ENCODE measurements at regions not wholly inside any gene's neighbourhood (a gene's known extent, or its start where the extent isn't known, plus 50 kb on each side); places are given as distances from the start of the nearest gene placed in this dataset.

DNA sequence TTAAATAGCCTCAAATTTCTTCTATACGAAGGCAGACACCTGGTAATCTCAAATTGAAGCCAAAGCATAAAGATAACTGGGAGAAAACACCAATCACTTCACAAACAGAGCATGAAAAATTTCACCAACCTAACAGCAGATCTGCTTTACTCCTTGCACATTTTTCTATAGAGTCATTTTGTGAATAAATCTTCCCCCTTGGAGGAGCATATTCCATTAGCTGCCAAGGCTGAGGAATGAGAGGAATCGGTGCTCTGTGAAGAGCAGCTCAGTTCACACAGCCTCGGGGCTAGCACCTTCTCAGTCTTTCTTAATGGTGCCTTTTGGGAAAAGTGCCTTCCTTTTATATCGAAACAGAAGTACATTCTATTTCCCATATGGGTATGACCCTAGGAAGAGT is 1313.7 kb upstream of the NRXN1 start:
- ChIA-PET POLR2A (no interaction called here), CTCF (no interaction called here)
- TF ChIP-seq ZNF776 (tag by site-specific recombination; IDR thresholded peaks at IDR 0.05; ENCODE audit: borderline replicate concordance), result no peak
- no peak for TF ChIP-seq SETDB1 (IDR thresholded peaks at IDR 0.05; ENCODE audit: insufficient read length, low read length)
- no peak for TF ChIP-seq KLF9 (tag by site-specific recombination; IDR thresholded peaks at IDR 0.05; ENCODE audit: low read depth)
- TF ChIP-seq, protein P1, sequence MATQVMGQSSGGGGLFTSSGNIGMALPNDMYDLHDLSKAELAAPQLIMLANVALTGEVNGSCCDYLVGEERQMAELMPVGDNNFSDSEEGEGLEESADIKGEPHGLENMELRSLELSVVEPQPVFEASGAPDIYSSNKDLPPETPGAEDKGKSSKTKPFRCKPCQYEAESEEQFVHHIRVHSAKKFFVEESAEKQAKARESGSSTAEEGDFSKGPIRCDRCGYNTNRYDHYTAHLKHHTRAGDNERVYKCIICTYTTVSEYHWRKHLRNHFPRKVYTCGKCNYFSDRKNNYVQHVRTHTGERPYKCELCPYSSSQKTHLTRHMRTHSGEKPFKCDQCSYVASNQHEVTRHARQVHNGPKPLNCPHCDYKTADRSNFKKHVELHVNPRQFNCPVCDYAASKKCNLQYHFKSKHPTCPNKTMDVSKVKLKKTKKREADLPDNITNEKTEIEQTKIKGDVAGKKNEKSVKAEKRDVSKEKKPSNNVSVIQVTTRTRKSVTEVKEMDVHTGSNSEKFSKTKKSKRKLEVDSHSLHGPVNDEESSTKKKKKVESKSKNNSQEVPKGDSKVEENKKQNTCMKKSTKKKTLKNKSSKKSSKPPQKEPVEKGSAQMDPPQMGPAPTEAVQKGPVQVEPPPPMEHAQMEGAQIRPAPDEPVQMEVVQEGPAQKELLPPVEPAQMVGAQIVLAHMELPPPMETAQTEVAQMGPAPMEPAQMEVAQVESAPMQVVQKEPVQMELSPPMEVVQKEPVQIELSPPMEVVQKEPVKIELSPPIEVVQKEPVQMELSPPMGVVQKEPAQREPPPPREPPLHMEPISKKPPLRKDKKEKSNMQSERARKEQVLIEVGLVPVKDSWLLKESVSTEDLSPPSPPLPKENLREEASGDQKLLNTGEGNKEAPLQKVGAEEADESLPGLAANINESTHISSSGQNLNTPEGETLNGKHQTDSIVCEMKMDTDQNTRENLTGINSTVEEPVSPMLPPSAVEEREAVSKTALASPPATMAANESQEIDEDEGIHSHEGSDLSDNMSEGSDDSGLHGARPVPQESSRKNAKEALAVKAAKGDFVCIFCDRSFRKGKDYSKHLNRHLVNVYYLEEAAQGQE (tag by site-specific recombination; IDR thresholded peaks at IDR 0.05), result no peak
- no peak for TF ChIP-seq ZNF610 (tag by site-specific recombination; IDR thresholded peaks at IDR 0.05; ENCODE audit: borderline replicate concordance)
- TF ChIP-seq ZNF626 (tag by site-specific recombination; IDR thresholded peaks at IDR 0.05), result no peak
- no peak for TF ChIP-seq ZNF664 (tag by site-specific recombination; IDR thresholded peaks at IDR 0.05)
- TF ChIP-seq KLF16 (tag by site-specific recombination; IDR thresholded peaks at IDR 0.05), result no peak
- TF ChIP-seq, protein P2, sequence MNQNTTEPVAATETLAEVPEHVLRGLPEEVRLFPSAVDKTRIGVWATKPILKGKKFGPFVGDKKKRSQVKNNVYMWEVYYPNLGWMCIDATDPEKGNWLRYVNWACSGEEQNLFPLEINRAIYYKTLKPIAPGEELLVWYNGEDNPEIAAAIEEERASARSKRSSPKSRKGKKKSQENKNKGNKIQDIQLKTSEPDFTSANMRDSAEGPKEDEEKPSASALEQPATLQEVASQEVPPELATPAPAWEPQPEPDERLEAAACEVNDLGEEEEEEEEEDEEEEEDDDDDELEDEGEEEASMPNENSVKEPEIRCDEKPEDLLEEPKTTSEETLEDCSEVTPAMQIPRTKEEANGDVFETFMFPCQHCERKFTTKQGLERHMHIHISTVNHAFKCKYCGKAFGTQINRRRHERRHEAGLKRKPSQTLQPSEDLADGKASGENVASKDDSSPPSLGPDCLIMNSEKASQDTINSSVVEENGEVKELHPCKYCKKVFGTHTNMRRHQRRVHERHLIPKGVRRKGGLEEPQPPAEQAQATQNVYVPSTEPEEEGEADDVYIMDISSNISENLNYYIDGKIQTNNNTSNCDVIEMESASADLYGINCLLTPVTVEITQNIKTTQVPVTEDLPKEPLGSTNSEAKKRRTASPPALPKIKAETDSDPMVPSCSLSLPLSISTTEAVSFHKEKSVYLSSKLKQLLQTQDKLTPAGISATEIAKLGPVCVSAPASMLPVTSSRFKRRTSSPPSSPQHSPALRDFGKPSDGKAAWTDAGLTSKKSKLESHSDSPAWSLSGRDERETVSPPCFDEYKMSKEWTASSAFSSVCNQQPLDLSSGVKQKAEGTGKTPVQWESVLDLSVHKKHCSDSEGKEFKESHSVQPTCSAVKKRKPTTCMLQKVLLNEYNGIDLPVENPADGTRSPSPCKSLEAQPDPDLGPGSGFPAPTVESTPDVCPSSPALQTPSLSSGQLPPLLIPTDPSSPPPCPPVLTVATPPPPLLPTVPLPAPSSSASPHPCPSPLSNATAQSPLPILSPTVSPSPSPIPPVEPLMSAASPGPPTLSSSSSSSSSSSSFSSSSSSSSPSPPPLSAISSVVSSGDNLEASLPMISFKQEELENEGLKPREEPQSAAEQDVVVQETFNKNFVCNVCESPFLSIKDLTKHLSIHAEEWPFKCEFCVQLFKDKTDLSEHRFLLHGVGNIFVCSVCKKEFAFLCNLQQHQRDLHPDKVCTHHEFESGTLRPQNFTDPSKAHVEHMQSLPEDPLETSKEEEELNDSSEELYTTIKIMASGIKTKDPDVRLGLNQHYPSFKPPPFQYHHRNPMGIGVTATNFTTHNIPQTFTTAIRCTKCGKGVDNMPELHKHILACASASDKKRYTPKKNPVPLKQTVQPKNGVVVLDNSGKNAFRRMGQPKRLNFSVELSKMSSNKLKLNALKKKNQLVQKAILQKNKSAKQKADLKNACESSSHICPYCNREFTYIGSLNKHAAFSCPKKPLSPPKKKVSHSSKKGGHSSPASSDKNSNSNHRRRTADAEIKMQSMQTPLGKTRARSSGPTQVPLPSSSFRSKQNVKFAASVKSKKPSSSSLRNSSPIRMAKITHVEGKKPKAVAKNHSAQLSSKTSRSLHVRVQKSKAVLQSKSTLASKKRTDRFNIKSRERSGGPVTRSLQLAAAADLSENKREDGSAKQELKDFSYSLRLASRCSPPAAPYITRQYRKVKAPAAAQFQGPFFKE (tag by site-specific recombination; IDR thresholded peaks at IDR 0.05; ENCODE audit: borderline replicate concordance), result no peak
- no peak for TF ChIP-seq SP2 (tag by site-specific recombination; IDR thresholded peaks at IDR 0.05)
- no peak for TF ChIP-seq ZNF654 (tag by site-specific recombination; IDR thresholded peaks at IDR 0.05; ENCODE audit: low read depth)
- TF ChIP-seq, protein P3, sequence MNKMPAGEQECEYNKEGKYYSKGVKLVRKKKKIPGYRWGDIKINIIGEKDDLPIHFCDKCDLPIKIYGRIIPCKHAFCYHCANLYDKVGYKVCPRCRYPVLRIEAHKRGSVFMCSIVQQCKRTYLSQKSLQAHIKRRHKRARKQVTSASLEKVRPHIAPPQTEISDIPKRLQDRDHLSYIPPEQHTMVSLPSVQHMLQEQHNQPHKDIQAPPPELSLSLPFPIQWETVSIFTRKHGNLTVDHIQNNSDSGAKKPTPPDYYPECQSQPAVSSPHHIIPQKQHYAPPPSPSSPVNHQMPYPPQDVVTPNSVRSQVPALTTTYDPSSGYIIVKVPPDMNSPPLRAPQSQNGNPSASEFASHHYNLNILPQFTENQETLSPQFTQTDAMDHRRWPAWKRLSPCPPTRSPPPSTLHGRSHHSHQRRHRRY (tag by site-specific recombination; IDR thresholded peaks at IDR 0.05), result no peak
- no peak for TF ChIP-seq KLF7 (tag by site-specific recombination; IDR thresholded peaks at IDR 0.05; ENCODE audit: borderline replicate concordance)
- TF ChIP-seq ZNF16 (tag by site-specific recombination; IDR thresholded peaks at IDR 0.05; ENCODE audit: low read depth), result no peak
- no peak for TF ChIP-seq SCRT2 (tag by site-specific recombination; IDR thresholded peaks at IDR 0.05)
- TF ChIP-seq, protein P4, sequence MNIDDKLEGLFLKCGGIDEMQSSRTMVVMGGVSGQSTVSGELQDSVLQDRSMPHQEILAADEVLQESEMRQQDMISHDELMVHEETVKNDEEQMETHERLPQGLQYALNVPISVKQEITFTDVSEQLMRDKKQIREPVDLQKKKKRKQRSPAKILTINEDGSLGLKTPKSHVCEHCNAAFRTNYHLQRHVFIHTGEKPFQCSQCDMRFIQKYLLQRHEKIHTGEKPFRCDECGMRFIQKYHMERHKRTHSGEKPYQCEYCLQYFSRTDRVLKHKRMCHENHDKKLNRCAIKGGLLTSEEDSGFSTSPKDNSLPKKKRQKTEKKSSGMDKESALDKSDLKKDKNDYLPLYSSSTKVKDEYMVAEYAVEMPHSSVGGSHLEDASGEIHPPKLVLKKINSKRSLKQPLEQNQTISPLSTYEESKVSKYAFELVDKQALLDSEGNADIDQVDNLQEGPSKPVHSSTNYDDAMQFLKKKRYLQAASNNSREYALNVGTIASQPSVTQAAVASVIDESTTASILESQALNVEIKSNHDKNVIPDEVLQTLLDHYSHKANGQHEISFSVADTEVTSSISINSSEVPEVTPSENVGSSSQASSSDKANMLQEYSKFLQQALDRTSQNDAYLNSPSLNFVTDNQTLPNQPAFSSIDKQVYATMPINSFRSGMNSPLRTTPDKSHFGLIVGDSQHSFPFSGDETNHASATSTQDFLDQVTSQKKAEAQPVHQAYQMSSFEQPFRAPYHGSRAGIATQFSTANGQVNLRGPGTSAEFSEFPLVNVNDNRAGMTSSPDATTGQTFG (tag by site-specific recombination; IDR thresholded peaks at IDR 0.05; ENCODE audit: borderline replicate concordance), result no peak
- TF ChIP-seq ZNF529 (tag by site-specific recombination; IDR thresholded peaks at IDR 0.05; ENCODE audit: insufficient replicate concordance), result no peak
- TF ChIP-seq ZEB2 (tag by site-specific recombination; IDR thresholded peaks at IDR 0.05), result no peak
- TF ChIP-seq, protein P5, sequence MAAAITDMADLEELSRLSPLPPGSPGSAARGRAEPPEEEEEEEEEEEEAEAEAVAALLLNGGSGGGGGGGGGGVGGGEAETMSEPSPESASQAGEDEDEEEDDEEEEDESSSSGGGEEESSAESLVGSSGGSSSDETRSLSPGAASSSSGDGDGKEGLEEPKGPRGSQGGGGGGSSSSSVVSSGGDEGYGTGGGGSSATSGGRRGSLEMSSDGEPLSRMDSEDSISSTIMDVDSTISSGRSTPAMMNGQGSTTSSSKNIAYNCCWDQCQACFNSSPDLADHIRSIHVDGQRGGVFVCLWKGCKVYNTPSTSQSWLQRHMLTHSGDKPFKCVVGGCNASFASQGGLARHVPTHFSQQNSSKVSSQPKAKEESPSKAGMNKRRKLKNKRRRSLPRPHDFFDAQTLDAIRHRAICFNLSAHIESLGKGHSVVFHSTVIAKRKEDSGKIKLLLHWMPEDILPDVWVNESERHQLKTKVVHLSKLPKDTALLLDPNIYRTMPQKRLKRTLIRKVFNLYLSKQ (tag by site-specific recombination; IDR thresholded peaks at IDR 0.05; ENCODE audit: borderline replicate concordance), result no peak
- no peaks in the 10 kb centered on the region for H3K4me1 ChIP-seq (ENCODE audit: control insufficient read depth, insufficient read depth, low read length)
- H3K4me3 ChIP-seq (ENCODE audit: low read depth, low read length), result no peak overlapping the region
- H3K9me3 ChIP-seq (ENCODE audit: control insufficient read depth, insufficient read depth, low read depth, low read length), result no peaks in the 10 kb centered on the region
- no peaks in the 10 kb centered on the region for H3K36me3 ChIP-seq (ENCODE audit: control insufficient read depth in 2 of 2, insufficient read depth in 1 of 2, low read length in 2 of 2)
- H3K27ac ChIP-seq (ENCODE audit: extremely low read depth, low read depth, low read length), result no peak overlapping the region
